GM19463 (cell line): ENCODE measurements at regions not wholly inside any gene's neighbourhood (a gene's known extent, or its start where the extent isn't known, plus 50 kb on each side); places are given as distances from the start of the nearest gene placed in this dataset.
"Not testable (repeated sequence)": the region's sequence is repeated elsewhere in the genome, so short reads cannot be mapped to it uniquely, and the experiment has no call there.

Source experiments
- ATAC-seq: cut with Tn5 transposase; IDR thresholded peaks from one replicate; pipeline ENCODE4 v1.9.1; 2021; ENCODE audit warnings: mild to moderate bottlenecking, moderate library complexity; ENCODE audit not compliant: unreplicated experiment

DNA sequence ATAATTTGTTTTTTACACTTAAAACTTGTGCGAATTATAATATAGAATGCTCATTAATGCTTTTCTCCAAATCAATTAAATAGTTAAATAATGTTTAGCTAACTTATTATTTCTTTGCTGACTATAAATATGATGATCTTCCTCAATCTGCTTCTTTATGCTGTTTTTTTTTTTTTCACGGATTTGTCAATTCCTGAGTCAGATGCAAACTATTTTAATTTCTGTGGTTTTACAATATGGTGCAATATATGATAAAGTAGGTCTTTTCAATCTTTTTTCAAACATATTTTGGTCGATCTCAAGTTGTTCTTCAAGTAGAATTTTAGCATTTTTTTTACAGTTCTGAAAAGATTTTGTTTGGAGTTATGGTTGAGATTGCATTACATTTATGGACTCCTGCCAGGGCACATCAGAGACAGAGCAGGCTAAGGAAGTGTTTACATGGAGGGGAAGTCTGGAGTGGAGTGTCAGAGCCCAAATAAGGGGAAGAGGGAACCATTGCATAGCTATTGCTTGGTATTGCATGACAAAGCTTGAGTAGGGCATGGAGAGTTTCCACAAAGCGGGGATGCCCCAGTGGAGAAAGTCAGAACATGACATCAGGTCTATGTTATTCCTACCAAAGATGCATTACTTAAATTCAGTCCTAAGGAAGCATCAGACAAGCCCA lies 204.4 kb downstream of the OTUD1 start:
- ATAC-seq = no peak

DNA sequence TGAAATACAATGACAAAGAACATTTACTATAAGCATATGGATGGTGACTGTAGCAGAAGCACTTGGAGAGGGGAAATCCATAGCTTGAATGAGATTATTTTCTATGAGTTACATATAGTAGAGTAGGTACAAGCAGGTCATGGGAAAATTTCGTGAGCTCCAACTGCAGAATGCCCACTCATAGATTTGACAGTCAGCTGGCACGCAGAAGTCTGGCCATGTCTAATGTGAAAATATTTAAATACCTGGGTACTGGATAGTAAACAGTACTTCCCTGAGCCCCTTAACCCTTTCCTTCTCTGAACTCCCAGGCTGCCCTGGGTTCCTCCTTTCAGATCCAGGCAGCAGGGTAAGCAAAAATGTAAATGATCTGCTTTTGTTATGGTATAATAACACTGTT lies 209.7 kb downstream of the OTUD1 start:
- no peak for ATAC-seq

- no peak for ATAC-seq
Measured at GRCh38 chr10:23656735-23657134, 217.9 kb downstream of the OTUD1 start.

GRCh38 chr10:23657677-23658076 lies 218.8 kb downstream of the OTUD1 start:
- ATAC-seq = no peak

- not testable (repeated sequence) for ATAC-seq
Measured at GRCh38 chr10:23671866-23672265, 233.0 kb downstream of the OTUD1 start.

- ATAC-seq = no peak
Measured at GRCh38 chr10:23675585-23675984, 236.7 kb downstream of the OTUD1 start.

GRCh38 chr10:23676296-23676695 lies 237.4 kb downstream of the OTUD1 start:
- no peak for ATAC-seq

DNA sequence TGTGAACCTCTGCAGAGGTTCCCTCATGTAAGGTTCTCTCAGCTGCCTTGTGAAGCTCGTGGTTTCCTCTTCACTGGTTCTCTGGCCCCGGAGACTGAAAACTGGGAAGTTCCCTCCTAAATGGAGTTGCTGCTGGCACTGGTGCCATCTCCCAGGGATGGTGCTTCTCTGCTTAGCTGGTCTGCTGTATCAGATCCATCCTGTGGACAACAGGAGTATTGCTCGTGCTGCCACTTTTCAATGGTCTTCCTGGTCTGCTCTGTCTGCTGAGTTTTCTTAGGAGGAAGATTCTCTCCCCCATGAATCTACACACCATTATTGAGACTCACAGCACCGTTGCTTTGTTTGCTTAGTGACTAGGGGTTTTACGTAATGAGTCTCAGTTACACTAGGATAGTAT lies 247.8 kb downstream of the OTUD1 start:
- no peak for ATAC-seq

DNA sequence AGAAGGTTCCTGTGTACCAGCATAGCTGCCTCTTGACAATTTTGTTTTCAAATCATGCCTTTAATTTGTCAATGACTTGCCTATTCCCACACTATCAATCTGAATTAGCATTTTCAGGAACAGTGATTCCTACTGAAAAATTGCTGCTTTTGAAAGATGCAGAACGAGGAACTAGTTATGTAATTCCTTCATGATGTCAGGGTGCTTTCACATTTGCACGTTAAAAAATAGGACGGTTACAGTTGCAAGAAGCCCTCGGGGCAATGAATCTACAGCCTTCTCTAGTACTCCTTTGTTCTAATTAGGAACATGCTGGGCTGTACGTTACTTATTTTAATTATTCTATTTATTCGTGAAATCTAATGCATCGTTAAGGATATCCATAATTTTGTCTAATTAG lies 253.9 kb downstream of the OTUD1 start:
- no peak for ATAC-seq

DNA sequence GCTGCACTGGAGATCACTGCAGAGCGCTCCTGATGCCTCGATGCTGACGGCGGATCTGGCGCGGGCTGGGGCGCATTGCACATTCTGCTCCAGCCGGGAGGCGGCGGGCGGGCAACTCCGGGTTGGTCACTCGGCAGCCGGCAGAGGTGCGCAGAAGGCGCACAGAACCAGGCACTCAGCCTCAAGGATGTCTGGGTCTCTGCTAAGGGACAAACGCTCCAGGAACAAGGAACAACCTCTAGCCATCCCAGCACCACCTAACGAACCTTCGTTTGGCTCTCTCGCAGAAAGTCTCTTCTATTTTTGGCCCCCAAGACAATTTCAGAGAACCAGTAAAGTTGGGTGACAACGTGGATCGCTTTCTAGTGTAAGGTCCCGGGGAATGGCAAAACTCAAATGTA lies 254.6 kb downstream of the OTUD1 start:
- ATAC-seq = no peak

DNA sequence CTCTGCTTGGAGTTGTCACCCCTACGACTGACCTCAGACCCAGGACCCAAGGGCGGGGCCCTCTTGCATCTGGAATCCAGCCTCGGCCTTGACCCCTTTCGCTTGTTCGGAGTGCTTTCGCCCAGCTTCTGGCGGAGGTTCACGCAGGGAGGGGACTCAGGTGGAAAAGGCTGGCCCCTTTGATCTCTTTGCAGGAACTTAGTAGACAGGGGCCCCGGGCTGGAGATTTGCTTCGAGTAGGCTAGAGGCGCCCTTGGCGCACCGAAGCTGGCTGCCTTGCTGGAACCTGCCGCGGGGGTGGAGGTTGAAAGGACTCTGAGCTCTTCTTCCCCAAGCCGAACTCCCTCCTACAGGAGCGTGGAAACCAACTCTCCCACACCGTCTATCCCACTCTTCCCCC lies 255.1 kb downstream of the OTUD1 start:
- ATAC-seq = no peak

DNA sequence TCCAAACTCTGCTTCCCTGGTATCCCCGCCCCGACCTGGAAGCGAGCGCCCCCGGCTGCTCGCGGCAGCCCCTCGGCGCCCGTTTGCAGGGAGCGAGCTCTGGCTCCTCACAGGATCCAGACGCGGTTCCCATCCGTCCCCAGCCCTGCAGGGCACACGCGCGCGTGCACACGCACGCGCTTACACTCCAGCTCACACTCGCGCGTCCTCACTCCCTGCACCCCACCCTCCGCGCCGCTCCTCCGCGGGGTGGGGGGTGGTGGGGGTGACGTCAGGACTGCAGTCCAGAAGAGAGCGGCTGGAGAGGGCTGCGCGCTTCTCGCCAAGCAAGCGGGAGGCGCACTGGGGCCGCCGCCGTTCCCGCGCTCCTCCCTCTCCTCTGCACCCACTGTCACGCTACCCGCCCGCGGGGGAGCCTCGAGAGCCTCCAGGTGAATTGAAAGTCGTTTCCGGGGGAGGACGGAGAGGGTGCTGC lies 255.6 kb downstream of the OTUD1 start:
- ATAC-seq = no peak

GRCh38 chr10:23694921-23695824 lies 256.3 kb downstream of the OTUD1 start:
- no peak for ATAC-seq

- no peak for ATAC-seq
Measured at GRCh38 chr10:23695825-23696420, 257.0 kb downstream of the OTUD1 start.

DNA sequence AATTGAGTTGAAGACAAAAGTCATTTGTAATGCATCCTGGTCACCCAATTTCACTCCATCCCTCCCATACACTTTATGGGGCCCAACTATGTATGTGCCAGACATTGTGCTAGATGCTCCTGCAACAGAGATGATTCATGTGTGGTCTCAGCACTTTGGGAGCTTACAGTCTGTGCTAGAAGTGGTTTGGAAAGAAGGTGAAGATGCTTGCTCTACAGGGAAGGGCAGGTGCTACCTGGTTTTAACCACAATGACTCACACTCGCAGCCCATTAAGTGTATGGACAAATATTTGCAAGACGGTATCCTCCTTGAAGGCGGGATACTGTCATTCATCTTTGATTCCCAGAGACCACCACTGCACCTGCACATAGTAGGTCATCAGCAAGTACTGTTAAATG lies 257.6 kb downstream of the OTUD1 start:
- ATAC-seq = no peak

DNA sequence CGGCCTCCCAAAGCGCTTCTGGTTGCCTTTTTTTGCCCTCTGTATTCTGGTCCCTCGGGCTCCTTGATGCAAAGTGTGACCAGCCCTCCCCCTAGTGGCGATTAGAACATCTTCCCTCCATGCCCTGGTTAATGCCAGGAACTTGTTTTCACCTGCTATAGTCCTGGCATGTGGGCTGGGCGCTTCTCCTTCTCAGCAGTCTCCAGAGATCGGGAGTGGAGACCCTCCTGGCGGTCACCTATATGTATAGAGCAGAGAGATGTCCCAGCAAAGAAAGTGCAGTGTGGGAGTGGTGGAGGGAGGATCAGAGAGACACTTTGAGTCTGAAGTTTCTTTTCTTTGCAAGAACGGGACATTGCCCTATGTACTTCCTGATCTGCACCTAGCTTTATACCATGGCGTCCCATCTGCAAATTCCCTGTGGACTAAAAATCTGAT lies 264.1 kb downstream of the OTUD1 start:
- ATAC-seq = peak; percentile 96

DNA sequence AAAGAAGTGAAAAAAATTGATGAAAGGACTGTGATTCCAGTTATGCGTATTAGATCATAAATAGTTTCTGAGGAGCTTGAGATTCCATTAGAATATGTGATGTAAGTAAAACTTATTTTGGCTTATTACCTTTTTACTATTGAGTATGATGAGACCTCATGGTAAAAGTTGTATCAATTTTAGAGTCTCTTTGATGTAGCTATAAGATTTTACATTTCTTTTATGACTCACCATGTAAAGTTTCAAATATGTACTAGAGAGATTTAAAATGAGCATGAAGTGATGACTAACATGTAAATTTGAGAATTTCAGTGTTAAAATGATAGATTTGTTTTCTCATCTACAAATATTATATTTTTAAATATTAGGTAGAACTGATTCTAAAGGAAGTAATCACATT lies 276.5 kb downstream of the OTUD1 start:
- ATAC-seq = no peak

- ATAC-seq = no peak
Measured at GRCh38 chr10:23717913-23718312, 279.0 kb downstream of the OTUD1 start.

DNA sequence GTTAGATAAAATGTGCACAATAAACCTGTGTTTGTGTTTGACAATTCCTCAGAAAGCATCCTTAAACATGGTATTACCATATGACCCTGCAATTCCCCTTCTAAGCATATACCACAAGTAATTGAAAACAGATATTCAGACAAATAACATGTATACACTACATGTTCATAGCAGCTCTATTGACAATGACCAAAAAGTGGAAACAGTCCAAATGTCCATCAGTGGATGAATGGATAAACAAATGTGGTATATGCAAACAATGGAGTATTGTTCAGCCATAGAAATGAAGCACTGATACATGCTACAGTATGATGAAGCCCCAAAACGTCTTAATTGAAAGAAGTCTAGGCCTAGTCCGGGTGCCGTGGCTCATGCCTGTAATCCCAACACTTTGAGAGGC lies 280.1 kb downstream of the OTUD1 start:
- no peak for ATAC-seq

DNA sequence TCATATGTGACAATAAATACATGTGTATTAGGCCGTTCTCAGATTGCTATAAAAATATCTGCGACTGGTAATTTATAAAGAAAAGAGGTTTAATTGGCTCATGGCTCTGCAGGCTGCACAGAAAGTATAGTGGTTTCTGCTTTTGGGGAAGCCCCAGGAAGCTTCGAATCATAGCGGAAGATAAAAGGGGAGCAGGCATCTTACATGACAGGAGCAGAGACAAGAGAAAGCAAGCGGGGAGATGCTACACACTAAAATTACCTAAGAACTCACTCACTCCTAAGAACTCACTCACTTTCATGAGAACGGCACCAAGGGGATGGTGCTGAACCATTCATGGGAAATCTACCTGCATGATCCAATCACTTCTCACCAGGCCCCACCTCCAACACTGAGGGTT lies 284.9 kb downstream of the OTUD1 start:
- no peak for ATAC-seq

DNA sequence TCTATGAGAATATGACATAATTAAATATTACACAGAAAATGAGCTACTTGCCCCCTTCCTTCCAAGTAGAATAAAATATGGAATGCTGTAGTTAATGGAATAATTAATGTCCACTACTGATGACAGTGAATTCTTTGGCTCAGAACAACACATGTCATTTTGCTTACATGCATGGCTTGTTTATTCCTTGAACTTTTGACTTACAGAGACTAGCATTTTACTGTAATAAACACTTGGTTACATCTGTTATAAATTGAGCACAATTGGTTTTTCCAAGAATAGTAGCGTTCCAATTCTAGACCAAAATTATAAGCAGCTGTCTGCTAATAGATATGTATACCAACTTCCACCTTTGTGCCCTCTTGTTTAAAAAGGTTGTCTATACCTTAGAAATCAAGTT lies 286.7 kb downstream of the OTUD1 start:
- ATAC-seq = no peak

GRCh38 chr10:23742368-23742767 lies 303.5 kb downstream of the OTUD1 start:
- ATAC-seq = peak; percentile 97
